Endodermal cell (in vitro differentiated cells): ENCODE measurements at regions not wholly inside any gene's neighbourhood (a gene's known extent, or its start where the extent isn't known, plus 50 kb on each side); places are given as distances from the start of the nearest gene placed in this dataset.
A peak's percentile ranks its signal among the peaks of the same experiment; 100 is the strongest.

Experiments used
- DNase-seq: peaks from one replicate; pipeline ENCODE4 v3.0.0-alpha.2; 2017
- H3K27ac ChIP-seq: 2 replicates; pipeline ENCODE4 v1.5.1; 2013; ENCODE audit warnings: mild to moderate bottlenecking, low read depth, low read length, moderate library complexity
- H3K27me3 ChIP-seq: 2 replicates; pipeline ENCODE4 v1.6.1; 2013; ENCODE audit warnings: mild to moderate bottlenecking, low read length, moderate library complexity; ENCODE audit not compliant: insufficient read depth, control insufficient read depth, poor library complexity, severe bottlenecking
- H3K36me3 ChIP-seq: 2 replicates; pipeline ENCODE4 v1.7.0; 2013; ENCODE audit warnings: mild to moderate bottlenecking, low read length, moderate library complexity; ENCODE audit not compliant: control insufficient read depth, insufficient read depth
- H3K4me1 ChIP-seq: one replicate; pipeline ENCODE4 v1.7.0; 2013; ENCODE audit warnings: low read length; ENCODE audit not compliant: control insufficient read depth, insufficient read depth
- H3K4me3 ChIP-seq: 2 replicates; pipeline ENCODE4 v1.5.1; 2013; ENCODE audit warnings: mild to moderate bottlenecking, low read length, moderate library complexity
- H3K9ac ChIP-seq: 2 replicates; pipeline ENCODE4 v1.6.1; 2013; ENCODE audit warnings: mild to moderate bottlenecking, low read length, moderate library complexity; ENCODE audit not compliant: poor library complexity, severe bottlenecking; ENCODE audit errors: extremely low read depth
- H3K9me3 ChIP-seq: 2 replicates; pipeline ENCODE4 v1.6.1; 2013; ENCODE audit warnings: mild to moderate bottlenecking, low read length, moderate library complexity; ENCODE audit not compliant: control insufficient read depth
- H3K27ac Mint-ChIP-seq: 2 replicates; pipeline ENCODE4 v1.8.0; 2020; ENCODE audit warnings: mixed read lengths
- H3K27me3 Mint-ChIP-seq: 2 replicates; pipeline ENCODE4 v1.8.0; 2021; ENCODE audit warnings: mild to moderate bottlenecking, mixed read lengths; ENCODE audit not compliant: insufficient read depth
- H3K36me3 Mint-ChIP-seq: 2 replicates; pipeline ENCODE4 v1.8.0; 2020; ENCODE audit warnings: low read depth, mixed read lengths
- H3K4me1 Mint-ChIP-seq: 2 replicates; pipeline ENCODE4 v1.8.0; 2020; ENCODE audit warnings: mixed read lengths
- H3K4me3 Mint-ChIP-seq: 2 replicates; pipeline ENCODE4 v1.8.0; 2020; ENCODE audit warnings: mild to moderate bottlenecking, moderate library complexity, mixed read lengths
- H3K9me3 Mint-ChIP-seq: 2 replicates; pipeline ENCODE4 v1.8.0; 2020; ENCODE audit warnings: mild to moderate bottlenecking, mixed read lengths
- WGBS, 2 experiments: methylation state at CpG; one replicate each; pipeline versions ENCODE4 v1.1.5 to v1.1.7; 2013; ENCODE audit warnings: missing lambda C conversion rate in 2 of 2, mixed read lengths in 1 of 2; ENCODE audit not compliant: insufficient coverage in 1 of 2, insufficient read length in 1 of 2; 5-methylcytosine and 5-hydroxymethylcytosine counted together
- TF ChIP-seq, protein P1 (sequence below): fragments of 200-600 bp; sonication (generic); conservative IDR thresholded peaks from 2 replicates; pipeline ENCODE4 v1.5.0; 2021; ENCODE audit warnings: antibody characterized with exemption, mild to moderate bottlenecking

GRCh38 chr3:124617177-124617576 lies 113.1 kb upstream of the UMPS start:
- H3K9me3 Mint-ChIP-seq, result no peaks in the 10 kb centered on the region
- H3K27ac Mint-ChIP-seq, result no peak overlapping the region
- no peaks in the 10 kb centered on the region for H3K36me3 Mint-ChIP-seq

GRCh38 chr3:124619887-124620599 lies 110.2 kb upstream of the UMPS start:
- H3K4me3 ChIP-seq, result no peak overlapping the region
- no peaks in the 10 kb centered on the region for H3K36me3 Mint-ChIP-seq
- 86 to 100% methylated on average over 1 to 4 of the region's 4 CpGs for WGBS, 2 experiments
- no peaks in the 10 kb centered on the region for H3K27me3 ChIP-seq
- TF ChIP-seq, protein P1, sequence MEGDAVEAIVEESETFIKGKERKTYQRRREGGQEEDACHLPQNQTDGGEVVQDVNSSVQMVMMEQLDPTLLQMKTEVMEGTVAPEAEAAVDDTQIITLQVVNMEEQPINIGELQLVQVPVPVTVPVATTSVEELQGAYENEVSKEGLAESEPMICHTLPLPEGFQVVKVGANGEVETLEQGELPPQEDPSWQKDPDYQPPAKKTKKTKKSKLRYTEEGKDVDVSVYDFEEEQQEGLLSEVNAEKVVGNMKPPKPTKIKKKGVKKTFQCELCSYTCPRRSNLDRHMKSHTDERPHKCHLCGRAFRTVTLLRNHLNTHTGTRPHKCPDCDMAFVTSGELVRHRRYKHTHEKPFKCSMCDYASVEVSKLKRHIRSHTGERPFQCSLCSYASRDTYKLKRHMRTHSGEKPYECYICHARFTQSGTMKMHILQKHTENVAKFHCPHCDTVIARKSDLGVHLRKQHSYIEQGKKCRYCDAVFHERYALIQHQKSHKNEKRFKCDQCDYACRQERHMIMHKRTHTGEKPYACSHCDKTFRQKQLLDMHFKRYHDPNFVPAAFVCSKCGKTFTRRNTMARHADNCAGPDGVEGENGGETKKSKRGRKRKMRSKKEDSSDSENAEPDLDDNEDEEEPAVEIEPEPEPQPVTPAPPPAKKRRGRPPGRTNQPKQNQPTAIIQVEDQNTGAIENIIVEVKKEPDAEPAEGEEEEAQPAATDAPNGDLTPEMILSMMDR, result no peak
- peaks cover 2% of the 10 kb centered on the region for H3K9me3 Mint-ChIP-seq
- no peaks in the 10 kb centered on the region for H3K9me3 ChIP-seq
- H3K4me1 ChIP-seq, result peaks cover 4% of the 10 kb centered on the region
- H3K9ac ChIP-seq, result no peak overlapping the region
- H3K27ac ChIP-seq, result no peak overlapping the region
- no peaks in the 10 kb centered on the region for H3K27me3 Mint-ChIP-seq
- H3K27ac Mint-ChIP-seq, result peak overlapping the region; percentile 59
- peaks cover 24% of the 10 kb centered on the region for H3K4me1 Mint-ChIP-seq
- no peak overlapping the region for H3K4me3 Mint-ChIP-seq
- no peaks in the 10 kb centered on the region for H3K36me3 ChIP-seq
- no peak for DNase-seq

More at GRCh38 chr3:124617177-124617576, 113.1 kb upstream of the UMPS start:
- Histone ChIP-seq H3K27ac (no peak overlapping the region), H3K4me1 (peaks cover 4% of the 10 kb centered on the region), H3K9ac (no peak overlapping the region), H3K36me3 (no peaks in the 10 kb centered on the region), H3K4me3 (no peak overlapping the region), H3K27me3 (no peaks in the 10 kb centered on the region), H3K9me3 (no peaks in the 10 kb centered on the region)
- no peak for DNase-seq
- H3K4me1 Mint-ChIP-seq, result peaks cover 24% of the 10 kb centered on the region
- TF ChIP-seq, protein P1, result no peak
- H3K4me3 Mint-ChIP-seq, result no peak overlapping the region
- H3K27me3 Mint-ChIP-seq, result no peaks in the 10 kb centered on the region
- WGBS, 2 experiments, result 58 to 79% methylated on average over 1 of the region's 1 CpG

DNA sequence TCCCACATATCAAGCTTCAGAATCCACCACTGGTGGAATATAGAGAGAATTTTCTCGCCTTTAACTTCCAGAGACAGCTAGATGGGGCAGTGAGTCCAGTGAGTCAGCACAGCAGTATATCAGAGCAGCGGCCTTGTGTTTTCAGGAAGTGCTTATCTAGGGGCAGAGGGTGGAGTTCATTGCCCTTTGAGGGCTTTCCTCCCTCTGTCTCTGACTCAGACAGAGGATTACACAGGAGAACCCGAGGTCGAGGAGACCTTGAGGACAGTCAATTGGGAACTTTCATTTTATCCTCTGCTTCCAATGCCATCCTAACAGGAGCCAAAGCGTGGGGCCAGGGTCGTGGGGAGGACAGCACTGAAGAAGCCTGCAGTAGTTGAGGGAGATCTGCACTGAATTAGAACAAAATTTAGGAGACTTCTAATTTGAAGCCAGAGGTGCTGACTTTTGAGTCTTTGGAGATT lies 109.6 kb upstream of the UMPS start:
- H3K9me3 ChIP-seq, result no peaks in the 10 kb centered on the region
- H3K4me1 Mint-ChIP-seq, result peaks cover 24% of the 10 kb centered on the region
- peak overlapping the region; percentile 59 for H3K27ac Mint-ChIP-seq
- H3K9ac ChIP-seq, result no peak overlapping the region
- H3K27me3 ChIP-seq, result no peaks in the 10 kb centered on the region
- TF ChIP-seq, protein P1, result peak; percentile 25
- H3K27ac ChIP-seq, result no peak overlapping the region
- peaks cover 2% of the 10 kb centered on the region for H3K9me3 Mint-ChIP-seq
- H3K36me3 ChIP-seq, result no peaks in the 10 kb centered on the region
- H3K4me1 ChIP-seq, result peaks cover 4% of the 10 kb centered on the region
- no peaks in the 10 kb centered on the region for H3K36me3 Mint-ChIP-seq
- 62 to 93% methylated on average over 4 to 6 of the region's 6 CpGs for WGBS, 2 experiments
- no peaks in the 10 kb centered on the region for H3K27me3 Mint-ChIP-seq
- no peak overlapping the region for H3K4me3 Mint-ChIP-seq
- DNase-seq, result peak; percentile 74
- H3K4me3 ChIP-seq, result no peak overlapping the region
